ENCODE measurements at regions not wholly inside any gene's neighbourhood (a gene's known extent, or its start where the extent isn't known, plus 50 kb on each side); places are given as distances from the start of the nearest gene placed in this dataset.

GRCh38 chr2:12106440-12107080, 360.1 kb downstream of the LPIN1 start:
- FAIRE-seq (no peak), DNase-seq (ENCODE audit: insufficient read length, low spot score) (no peak)
- no peak for TF ChIP-seq CTCF (IDR thresholded peaks at IDR 0.05; ENCODE audit: insufficient read depth, missing control alignments)

- DNase-seq (ENCODE audit: insufficient read length, low spot score) (no peak), FAIRE-seq (no peak)
- TF ChIP-seq CTCF (IDR thresholded peaks at IDR 0.05; ENCODE audit: insufficient read depth, missing control alignments): no peak
These were observed 360.9 kb downstream of the LPIN1 start for GRCh38 chr2:12107321-12107720.

- TF ChIP-seq CTCF (IDR thresholded peaks at IDR 0.05; ENCODE audit: insufficient read depth, missing control alignments): no peak
- DNase-seq (ENCODE audit: insufficient read length, low spot score): no peak
- no peak for FAIRE-seq
These were observed 361.5 kb downstream of the LPIN1 start for GRCh38 chr2:12107939-12108338.

GRCh38 chr2:12109363-12110017, 363.1 kb downstream of the LPIN1 start:
- DNase-seq (ENCODE audit: insufficient read length, low spot score) (no peak), FAIRE-seq (no peak)
- TF ChIP-seq CTCF (IDR thresholded peaks at IDR 0.05; ENCODE audit: insufficient read depth, missing control alignments): no peak

GRCh38 chr2:12110074-12110473, 363.6 kb downstream of the LPIN1 start:
- no peak for TF ChIP-seq CTCF (IDR thresholded peaks at IDR 0.05; ENCODE audit: insufficient read depth, missing control alignments)
- no peak for FAIRE-seq
- no peak for DNase-seq (ENCODE audit: insufficient read length, low spot score)

GRCh38 chr2:12110481-12110880, 364.0 kb downstream of the LPIN1 start:
- TF ChIP-seq CTCF (IDR thresholded peaks at IDR 0.05; ENCODE audit: insufficient read depth, missing control alignments): no peak
- FAIRE-seq (no peak), DNase-seq (ENCODE audit: insufficient read length, low spot score) (no peak)

GRCh38 chr2:12113412-12113811, 367.0 kb downstream of the LPIN1 start:
- no peak for TF ChIP-seq CTCF (IDR thresholded peaks at IDR 0.05; ENCODE audit: insufficient read depth, missing control alignments)
- DNase-seq (ENCODE audit: insufficient read length, low spot score) (no peak), FAIRE-seq (no peak)
